ENCODE measurements at regions not wholly inside any gene's neighbourhood (a gene's known extent, or its start where the extent isn't known, plus 50 kb on each side); places are given as distances from the start of the nearest gene placed in this dataset.

DNA sequence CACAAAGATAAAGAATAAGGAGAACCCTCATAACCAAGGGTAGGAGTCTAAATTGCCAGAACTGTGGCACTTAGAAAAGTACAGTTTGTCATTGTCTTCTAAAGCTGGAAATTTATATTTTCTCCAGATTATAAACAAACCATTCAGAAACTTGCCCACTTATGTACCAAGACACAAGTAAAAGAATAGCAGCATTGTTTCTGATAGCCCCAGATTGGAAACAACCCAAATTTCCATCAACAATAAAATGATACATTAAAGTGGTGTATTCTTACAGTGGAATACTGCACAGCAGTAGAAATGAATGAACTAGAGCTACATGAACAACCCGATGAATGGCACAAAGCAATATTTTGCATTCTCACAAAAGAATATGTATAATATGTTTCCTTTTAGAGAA, 63.1 kb upstream of the PDHA1 start:
- H3K4me2 ChIP-seq: no peak overlapping the region
- H3K27ac ChIP-seq: no peak overlapping the region
- no peak for DNase-seq (ENCODE audit: low spot score)
- H3K9me2 ChIP-seq (replicated peaks; ENCODE audit: insufficient read depth): no peaks in the 10 kb centered on the region
- 89% methylated on average over 1 of the region's 1 CpG for WGBS (ENCODE audit: low lambda C conversion rate, missing lambda C conversion rate)
- no peaks in the 10 kb centered on the region for H3K79me2 ChIP-seq
- no peaks in the 10 kb centered on the region for H3K4me1 ChIP-seq (ENCODE audit: insufficient read depth)
- no peaks in the 10 kb centered on the region for H4K20me1 ChIP-seq (ENCODE audit: insufficient read depth, poor library complexity, severe bottlenecking)
- no peak overlapping the region for H3K4me3 ChIP-seq
- H3K27me3 ChIP-seq: no peaks in the 10 kb centered on the region
- H2AFZ ChIP-seq: no peak overlapping the region
- TF ChIP-seq, protein P1, sequence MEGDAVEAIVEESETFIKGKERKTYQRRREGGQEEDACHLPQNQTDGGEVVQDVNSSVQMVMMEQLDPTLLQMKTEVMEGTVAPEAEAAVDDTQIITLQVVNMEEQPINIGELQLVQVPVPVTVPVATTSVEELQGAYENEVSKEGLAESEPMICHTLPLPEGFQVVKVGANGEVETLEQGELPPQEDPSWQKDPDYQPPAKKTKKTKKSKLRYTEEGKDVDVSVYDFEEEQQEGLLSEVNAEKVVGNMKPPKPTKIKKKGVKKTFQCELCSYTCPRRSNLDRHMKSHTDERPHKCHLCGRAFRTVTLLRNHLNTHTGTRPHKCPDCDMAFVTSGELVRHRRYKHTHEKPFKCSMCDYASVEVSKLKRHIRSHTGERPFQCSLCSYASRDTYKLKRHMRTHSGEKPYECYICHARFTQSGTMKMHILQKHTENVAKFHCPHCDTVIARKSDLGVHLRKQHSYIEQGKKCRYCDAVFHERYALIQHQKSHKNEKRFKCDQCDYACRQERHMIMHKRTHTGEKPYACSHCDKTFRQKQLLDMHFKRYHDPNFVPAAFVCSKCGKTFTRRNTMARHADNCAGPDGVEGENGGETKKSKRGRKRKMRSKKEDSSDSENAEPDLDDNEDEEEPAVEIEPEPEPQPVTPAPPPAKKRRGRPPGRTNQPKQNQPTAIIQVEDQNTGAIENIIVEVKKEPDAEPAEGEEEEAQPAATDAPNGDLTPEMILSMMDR (IDR thresholded peaks at IDR 0.05; ENCODE audit: poor library complexity): no peak
- TF ChIP-seq EZH2 (IDR thresholded peaks at IDR 0.05; ENCODE audit: borderline replicate concordance): no peak
- H3K9me3 ChIP-seq (ENCODE audit: low read depth): no peaks in the 10 kb centered on the region
- H3K36me3 ChIP-seq (replicated peaks; ENCODE audit: insufficient read depth, low read depth): no peaks in the 10 kb centered on the region

DNA sequence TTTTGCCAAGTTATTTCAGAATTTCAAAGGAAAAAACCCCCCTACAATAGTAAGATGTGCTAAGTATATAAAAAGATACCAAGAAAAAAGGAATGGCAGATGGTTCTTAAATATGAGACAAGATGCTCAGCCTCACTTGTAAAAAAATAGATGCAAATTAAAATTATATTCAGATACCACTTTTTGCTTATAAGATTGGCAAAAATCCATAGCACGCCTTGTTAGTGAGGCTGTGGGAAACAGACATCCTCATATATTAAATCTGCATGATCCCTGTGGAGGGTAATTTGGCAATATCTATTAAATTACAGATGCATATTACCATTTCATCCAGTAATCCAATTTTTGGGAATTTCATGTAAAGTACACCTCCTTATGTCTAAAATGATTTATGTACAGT, 62.5 kb upstream of the PDHA1 start:
- H3K36me3 ChIP-seq (replicated peaks; ENCODE audit: insufficient read depth, low read depth): no peaks in the 10 kb centered on the region

GRCh38 chrX:19283597-19284339, 60.0 kb upstream of the PDHA1 start:
- DNase-seq (ENCODE audit: low spot score): no peak
- WGBS (ENCODE audit: low lambda C conversion rate, missing lambda C conversion rate): 86% methylated on average over 6 of the region's 6 CpGs
- H3K9me2 ChIP-seq (replicated peaks; ENCODE audit: insufficient read depth): no peaks in the 10 kb centered on the region
- no peak overlapping the region for H3K4me3 ChIP-seq
- no peak overlapping the region for H3K27ac ChIP-seq
- H3K79me2 ChIP-seq: no peaks in the 10 kb centered on the region
- TF ChIP-seq, protein P1 (IDR thresholded peaks at IDR 0.05; ENCODE audit: poor library complexity): no peak
- TF ChIP-seq EZH2 (IDR thresholded peaks at IDR 0.05; ENCODE audit: borderline replicate concordance): no peak
- no peak for TF ChIP-seq EZH2phosphoT487 (IDR thresholded peaks at IDR 0.05; ENCODE audit: low read depth, severe bottlenecking, unreplicated experiment)
- H3K4me1 ChIP-seq (ENCODE audit: insufficient read depth): no peaks in the 10 kb centered on the region
- H3K27me3 ChIP-seq: no peaks in the 10 kb centered on the region
- H3K9me3 ChIP-seq (ENCODE audit: low read depth): no peaks in the 10 kb centered on the region
- no peak overlapping the region for H2AFZ ChIP-seq
- no peak overlapping the region for H3K4me2 ChIP-seq
- no peaks in the 10 kb centered on the region for H4K20me1 ChIP-seq (ENCODE audit: insufficient read depth, poor library complexity, severe bottlenecking)
- no peaks in the 10 kb centered on the region for H3K36me3 ChIP-seq (replicated peaks; ENCODE audit: insufficient read depth, low read depth)

More for the DNA sequence above, 62.5 kb upstream of the PDHA1 start:
- Histone ChIP-seq H3K27me3 (no peaks in the 10 kb centered on the region), H3K27ac (no peak overlapping the region), H3K4me3 (no peak overlapping the region), H3K9me3 (ENCODE audit: low read depth) (no peaks in the 10 kb centered on the region), H3K9me2 (replicated peaks; ENCODE audit: insufficient read depth) (no peaks in the 10 kb centered on the region), H3K4me1 (ENCODE audit: insufficient read depth) (no peaks in the 10 kb centered on the region), H3K79me2 (no peaks in the 10 kb centered on the region), H2AFZ (no peak overlapping the region), H4K20me1 (ENCODE audit: insufficient read depth, poor library complexity, severe bottlenecking) (no peaks in the 10 kb centered on the region), H3K4me2 (no peak overlapping the region)
- TF ChIP-seq, protein P1 (IDR thresholded peaks at IDR 0.05; ENCODE audit: poor library complexity): no peak
- TF ChIP-seq EZH2 (IDR thresholded peaks at IDR 0.05; ENCODE audit: borderline replicate concordance) (no peak), EZH2phosphoT487 (IDR thresholded peaks at IDR 0.05; ENCODE audit: low read depth, severe bottlenecking, unreplicated experiment) (no peak)
- no peak for DNase-seq (ENCODE audit: low spot score)
- WGBS (ENCODE audit: low lambda C conversion rate, missing lambda C conversion rate): 75% methylated on average over 1 of the region's 1 CpG
